ENCODE measurements at regions not wholly inside any gene's neighbourhood (a gene's known extent, or its start where the extent isn't known, plus 50 kb on each side); places are given as distances from the start of the nearest gene placed in this dataset.

DNA sequence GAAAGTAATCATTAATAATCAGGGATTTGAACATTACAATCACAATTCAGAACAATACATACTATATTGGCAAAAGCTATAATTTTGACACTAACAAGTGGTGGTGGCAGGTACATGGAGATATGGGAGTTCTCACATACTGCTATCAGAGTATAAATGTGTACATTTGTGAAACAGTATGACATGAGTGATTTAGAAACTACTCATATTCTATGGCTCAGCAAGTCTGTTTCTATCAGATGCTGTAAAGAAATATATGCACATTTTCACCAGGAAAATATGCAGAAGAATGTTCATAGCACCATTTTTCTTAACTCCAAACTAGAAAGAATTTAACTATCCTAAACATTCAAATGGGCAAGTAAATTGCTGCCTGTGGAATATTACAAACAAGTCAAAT, 620.0 kb downstream of the SH2D4B start:
- TF ChIP-seq EP300 (IDR thresholded peaks at IDR 0.05) (no peak), POLR2A (IDR thresholded peaks at IDR 0.05) (no peak)
- TF ChIP-seq, protein P1, sequence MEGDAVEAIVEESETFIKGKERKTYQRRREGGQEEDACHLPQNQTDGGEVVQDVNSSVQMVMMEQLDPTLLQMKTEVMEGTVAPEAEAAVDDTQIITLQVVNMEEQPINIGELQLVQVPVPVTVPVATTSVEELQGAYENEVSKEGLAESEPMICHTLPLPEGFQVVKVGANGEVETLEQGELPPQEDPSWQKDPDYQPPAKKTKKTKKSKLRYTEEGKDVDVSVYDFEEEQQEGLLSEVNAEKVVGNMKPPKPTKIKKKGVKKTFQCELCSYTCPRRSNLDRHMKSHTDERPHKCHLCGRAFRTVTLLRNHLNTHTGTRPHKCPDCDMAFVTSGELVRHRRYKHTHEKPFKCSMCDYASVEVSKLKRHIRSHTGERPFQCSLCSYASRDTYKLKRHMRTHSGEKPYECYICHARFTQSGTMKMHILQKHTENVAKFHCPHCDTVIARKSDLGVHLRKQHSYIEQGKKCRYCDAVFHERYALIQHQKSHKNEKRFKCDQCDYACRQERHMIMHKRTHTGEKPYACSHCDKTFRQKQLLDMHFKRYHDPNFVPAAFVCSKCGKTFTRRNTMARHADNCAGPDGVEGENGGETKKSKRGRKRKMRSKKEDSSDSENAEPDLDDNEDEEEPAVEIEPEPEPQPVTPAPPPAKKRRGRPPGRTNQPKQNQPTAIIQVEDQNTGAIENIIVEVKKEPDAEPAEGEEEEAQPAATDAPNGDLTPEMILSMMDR (IDR thresholded peaks at IDR 0.05) = no peak

All from stomach (tissue), 4 donors.